ENCODE measurements at regions not wholly inside any gene's neighbourhood (a gene's known extent, or its start where the extent isn't known, plus 50 kb on each side); places are given as distances from the start of the nearest gene placed in this dataset.

DNA sequence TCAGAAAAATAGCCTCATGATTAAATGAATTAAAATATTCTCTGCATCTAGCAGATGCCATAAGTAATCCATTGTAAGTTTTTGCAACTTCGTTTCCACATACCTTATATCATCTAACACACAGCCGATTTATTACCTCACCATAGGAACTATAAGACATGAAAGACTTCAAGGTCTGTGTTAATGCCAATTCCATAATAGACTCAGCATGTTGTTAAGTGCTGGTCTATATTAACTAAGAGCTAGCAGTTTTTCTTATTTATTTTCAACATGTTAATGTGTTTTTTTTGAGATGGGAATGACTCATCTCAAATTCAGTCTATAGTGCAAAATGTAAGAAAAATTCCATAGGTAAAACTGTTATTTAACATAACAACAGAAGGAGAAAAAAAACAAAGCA, 243.9 kb upstream of the GULP1 start:
- TF ChIP-seq POLR2A (IDR thresholded peaks at IDR 0.05) = no peak
- TF ChIP-seq, protein P1, sequence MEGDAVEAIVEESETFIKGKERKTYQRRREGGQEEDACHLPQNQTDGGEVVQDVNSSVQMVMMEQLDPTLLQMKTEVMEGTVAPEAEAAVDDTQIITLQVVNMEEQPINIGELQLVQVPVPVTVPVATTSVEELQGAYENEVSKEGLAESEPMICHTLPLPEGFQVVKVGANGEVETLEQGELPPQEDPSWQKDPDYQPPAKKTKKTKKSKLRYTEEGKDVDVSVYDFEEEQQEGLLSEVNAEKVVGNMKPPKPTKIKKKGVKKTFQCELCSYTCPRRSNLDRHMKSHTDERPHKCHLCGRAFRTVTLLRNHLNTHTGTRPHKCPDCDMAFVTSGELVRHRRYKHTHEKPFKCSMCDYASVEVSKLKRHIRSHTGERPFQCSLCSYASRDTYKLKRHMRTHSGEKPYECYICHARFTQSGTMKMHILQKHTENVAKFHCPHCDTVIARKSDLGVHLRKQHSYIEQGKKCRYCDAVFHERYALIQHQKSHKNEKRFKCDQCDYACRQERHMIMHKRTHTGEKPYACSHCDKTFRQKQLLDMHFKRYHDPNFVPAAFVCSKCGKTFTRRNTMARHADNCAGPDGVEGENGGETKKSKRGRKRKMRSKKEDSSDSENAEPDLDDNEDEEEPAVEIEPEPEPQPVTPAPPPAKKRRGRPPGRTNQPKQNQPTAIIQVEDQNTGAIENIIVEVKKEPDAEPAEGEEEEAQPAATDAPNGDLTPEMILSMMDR (IDR thresholded peaks at IDR 0.05) = no peak
- TF ChIP-seq EP300 (IDR thresholded peaks at IDR 0.05) = no peak
- TF ChIP-seq POLR2AphosphoS5 (IDR thresholded peaks at IDR 0.05) = no peak

All from stomach (tissue), 4 donors.